ENCODE measurements at regions not wholly inside any gene's neighbourhood (a gene's known extent, or its start where the extent isn't known, plus 50 kb on each side); places are given as distances from the start of the nearest gene placed in this dataset.
"Not testable (repeated sequence)": the region's sequence is repeated elsewhere in the genome, so short reads cannot be mapped to it uniquely, and the experiment has no call there.

DNA sequence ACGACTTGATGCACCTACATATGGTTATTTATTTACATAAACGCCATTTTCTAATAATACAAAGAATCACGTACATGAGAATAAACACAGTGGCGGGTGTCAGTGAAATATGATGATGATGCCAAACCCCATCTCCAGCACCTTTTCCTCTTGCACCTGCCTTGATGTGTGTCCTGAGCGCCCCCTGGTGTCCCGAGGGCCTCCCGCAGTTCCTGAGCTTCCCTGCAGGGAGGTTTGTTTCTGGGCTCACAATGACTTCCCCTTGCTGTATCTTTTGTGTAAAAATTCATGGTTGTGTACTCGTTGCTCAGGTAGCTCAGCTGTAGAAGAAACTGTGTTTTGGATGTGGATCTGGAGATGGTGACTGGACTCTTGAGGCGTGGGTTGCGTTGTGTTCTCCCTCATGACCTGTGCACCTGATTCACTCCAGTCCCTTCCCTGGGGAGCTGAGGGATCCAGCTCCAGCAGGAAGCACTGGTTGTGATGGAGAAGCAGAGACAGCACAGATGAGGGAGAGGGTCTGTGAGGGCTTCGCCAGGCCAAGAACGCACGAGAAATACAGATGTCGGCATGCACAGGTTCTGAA, 1037.8 kb downstream of the TMEM121 start:
- no peak for DNase-seq (ENCODE audit: low read depth, low spot score)

DNA sequence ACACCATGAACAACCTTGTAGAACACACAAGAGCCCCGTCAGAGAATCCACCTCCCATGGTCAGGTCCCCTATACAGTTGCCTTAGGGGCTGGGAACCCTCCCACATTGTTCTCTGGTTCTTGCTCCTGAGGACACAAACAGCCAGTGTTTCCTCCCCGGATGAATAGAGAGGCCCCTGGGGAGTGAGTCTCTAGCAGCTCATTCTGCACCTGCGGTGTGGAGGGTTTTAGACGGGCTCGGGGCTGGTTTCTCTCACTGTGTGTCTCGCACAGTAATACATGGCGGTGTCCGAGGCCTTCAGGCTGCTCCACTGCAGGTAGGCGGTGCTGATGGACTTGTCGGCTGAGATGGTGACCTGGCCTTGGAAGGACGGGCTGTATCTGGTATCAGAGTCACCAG, 1052.1 kb downstream of the TMEM121 start:
- DNase-seq (ENCODE audit: low read depth, low spot score), result no peak

GRCh38 chr14:106579084-106579483, 1052.7 kb downstream of the TMEM121 start:
- no peak for DNase-seq (ENCODE audit: low read depth, low spot score)

DNA sequence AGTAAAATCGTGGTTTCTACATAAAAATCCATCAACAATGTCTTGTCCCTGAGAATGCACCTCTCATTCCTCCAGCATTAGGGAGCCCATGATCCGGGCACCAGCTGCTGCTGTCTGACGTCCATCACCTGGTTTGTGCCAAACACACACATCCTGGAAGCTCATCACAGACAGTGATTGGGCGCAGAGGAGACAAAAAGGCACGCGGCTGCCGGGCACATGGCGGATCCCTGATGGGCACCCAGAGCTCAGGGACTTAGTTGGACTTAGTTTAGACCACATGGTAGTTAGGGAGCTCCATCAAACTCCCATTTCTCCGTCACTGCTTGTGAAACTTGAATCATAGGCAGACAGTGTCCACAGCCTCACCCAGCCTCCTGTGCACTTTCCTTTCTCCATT, 1059.3 kb downstream of the TMEM121 start:
- DNase-seq (ENCODE audit: low read depth, low spot score), result no peak

GRCh38 chr14:106586098-106586704, 1059.8 kb downstream of the TMEM121 start:
- DNase-seq (ENCODE audit: low read depth, low spot score), result no peak

- DNase-seq (ENCODE audit: low read depth, low spot score), result not testable (repeated sequence)
Observed at GRCh38 chr14:106591539-106591938, 1065.2 kb downstream of the TMEM121 start.

DNA sequence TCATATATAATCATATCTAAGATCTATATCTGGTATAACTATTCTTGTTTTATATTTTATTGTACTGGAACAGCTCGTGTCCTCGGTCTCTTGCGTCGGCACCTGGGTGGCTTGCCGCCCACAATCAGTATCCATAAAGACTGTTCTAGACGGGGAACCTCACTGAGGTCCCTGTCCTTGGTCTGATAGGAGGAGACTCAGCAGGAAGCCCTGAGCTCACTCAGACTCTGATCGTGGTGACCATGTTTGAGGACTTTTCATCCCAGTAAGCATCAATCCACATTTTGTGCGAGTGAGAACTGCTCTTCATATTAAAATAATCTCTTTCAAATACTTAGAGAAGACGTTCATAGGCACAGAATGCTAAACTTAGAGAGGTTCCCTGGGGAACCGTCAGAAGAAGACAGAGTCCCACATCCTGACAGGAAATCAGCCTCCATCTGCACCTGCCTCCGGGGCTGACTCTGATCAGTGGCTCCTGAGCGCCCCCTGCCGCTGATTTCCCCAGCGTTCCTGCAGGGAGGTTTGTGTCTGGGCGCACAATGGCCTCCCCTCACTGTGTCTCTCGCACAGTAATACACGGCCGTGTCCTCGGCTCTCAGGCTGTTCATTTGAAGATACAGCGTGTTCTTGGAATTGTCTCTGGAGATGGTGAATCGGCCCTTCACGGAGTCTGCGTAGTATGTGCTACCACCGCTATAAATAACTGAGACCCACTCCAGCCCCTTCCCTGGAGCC, 1065.9 kb downstream of the TMEM121 start:
- DNase-seq (ENCODE audit: low read depth, low spot score), result not testable (repeated sequence)

DNA sequence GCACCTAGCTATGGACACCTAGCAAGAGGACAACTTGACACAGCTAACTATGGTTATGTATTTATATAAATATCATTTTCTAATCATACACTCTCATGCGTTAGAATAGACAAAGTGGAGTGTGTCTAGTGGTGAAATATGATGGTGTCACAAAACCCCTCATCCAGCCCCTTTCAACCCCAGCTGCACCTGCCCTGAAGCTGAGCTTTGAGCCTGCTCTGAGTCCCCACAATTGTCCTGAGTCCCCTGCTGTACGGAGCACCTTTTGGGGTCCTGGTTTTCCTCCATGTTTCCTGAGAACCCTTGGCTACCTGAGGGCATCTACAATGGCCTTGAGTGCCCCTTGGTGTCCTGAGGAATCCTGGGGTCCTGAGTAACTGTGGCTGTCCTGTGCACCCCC, 1072.8 kb downstream of the TMEM121 start:
- DNase-seq (ENCODE audit: low read depth, low spot score), result no peak

GRCh38 chr14:106605548-106606448, 1079.4 kb downstream of the TMEM121 start:
- no peak for DNase-seq (ENCODE audit: low read depth, low spot score)

DNA sequence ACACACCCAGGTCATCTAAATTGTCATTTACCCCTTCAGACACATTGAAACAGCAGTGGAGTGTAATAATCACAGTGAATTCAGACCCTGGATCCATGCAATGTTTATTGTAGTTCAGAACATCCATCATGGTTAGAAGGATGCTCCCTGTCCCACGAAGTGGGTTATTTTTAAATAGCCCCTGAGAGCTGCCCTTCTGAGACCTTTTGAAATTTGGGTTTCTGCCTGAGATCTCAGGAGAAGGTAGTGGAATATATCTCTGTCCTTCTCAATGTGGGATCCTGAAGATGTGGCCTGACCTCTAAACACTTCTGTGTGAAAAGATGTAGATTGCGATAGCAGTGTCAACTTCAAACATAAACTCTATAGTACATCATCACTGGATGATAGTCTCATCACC, 1080.6 kb downstream of the TMEM121 start:
- DNase-seq (ENCODE audit: low read depth, low spot score), result no peak

DNA sequence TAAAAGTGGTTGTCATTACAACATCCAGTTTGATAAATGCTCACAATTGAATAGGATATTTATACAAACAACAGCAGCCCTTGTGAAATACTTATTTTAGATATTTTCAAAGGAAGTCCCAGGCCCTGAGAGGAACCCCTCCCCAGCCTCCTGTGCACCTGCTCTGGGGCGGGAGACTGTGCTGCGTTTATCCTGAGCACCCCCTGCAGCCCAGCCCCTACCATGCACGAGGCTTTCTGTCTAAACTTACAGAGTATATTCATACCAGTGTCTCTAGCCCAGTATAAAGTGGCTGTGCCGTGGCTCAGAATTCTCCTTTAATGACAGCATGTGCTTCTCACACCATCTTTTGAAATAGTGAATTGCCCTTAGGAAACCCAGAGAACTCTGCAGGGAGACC, 1084.3 kb downstream of the TMEM121 start:
- DNase-seq (ENCODE audit: low read depth, low spot score), result no peak

DNA sequence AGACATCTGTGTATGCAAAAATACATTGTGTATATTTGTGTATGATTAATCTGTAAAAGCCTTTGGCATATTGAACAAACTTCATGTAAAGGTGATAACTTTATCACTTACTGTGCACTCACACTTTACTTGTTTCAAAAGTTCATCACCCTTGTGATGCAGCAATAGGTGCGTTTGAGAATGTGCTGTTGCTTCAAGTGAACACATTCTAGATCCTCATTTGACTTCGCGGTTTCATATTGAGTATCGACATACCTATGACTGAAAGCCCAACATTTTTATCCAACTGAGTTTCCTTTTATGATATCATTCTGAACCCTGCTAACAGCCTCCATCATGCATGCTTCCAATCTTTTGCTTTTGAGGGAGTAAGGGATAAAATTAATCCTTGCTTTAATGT, 1086.9 kb downstream of the TMEM121 start:
- DNase-seq (ENCODE audit: low read depth, low spot score), result no peak

- not testable (repeated sequence) for DNase-seq (ENCODE audit: low read depth, low spot score)
Observed at GRCh38 chr14:106618471-106618951, 1092.1 kb downstream of the TMEM121 start.

DNA sequence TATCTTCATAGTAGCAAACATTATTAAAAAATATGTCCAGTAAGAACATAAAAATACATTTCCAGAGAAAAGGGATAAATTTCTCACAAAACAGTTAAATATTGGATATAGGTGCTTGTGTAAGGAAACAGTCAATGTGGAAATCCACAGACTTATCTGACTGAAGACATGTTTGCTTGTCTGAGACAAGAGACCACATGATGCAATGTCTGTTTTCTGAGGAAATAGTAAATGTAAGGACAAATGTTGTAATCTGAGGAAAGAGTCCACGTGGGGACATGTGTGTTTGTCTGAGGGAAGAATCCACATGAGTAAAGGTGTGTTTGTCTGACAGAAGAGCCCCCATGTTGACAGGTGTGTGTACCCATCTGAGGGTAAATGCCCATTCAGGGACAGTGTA, 1093.2 kb downstream of the TMEM121 start:
- no peak for DNase-seq (ENCODE audit: low read depth, low spot score)

DNA sequence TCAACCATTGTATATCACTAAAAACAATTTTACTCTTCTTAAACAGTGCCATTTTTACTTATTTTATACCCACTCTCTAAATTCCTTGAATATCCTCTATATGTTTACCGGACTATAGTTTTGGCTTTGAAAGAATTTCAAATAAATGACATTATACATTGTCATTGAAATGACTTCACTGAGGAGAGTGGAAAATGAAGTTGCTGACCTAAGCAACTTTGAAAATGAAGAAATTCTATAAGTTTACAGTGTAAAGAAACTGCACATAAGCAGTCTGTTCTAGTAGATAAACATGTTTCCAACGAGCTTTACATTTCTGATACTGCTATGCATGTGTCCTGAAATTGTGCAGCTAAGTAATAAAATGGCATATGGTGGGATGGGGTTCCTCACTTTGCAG, 1094.0 kb downstream of the TMEM121 start:
- DNase-seq (ENCODE audit: low read depth, low spot score), result no peak

DNA sequence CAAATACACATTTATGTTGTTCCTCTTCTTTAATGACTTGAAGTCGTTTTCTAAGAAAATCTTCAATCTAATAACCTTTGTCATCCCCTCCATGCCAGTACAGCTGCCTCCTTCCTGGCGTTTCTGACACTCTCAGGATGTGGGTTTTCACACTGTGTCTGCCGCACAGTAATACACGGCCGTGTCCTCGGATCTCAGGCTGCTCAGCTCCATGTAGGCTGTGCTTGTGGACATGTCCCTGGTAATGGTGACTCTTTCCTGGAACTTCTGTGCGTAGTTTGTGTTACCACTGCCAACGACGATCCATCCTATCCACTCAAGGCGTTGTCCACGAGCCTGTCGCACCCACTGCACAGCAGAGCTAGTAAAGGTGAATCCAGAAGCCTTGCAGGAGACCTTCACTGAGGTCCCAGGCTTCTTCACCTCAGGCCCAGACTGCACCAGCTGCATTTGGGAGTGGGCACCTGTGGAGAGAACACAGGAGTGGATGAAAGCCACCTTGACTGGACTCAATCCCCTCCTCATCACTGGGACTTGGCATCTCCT, 1095.9 kb downstream of the TMEM121 start:
- DNase-seq (ENCODE audit: low read depth, low spot score), result no peak

GRCh38 chr14:106625186-106625585, 1098.8 kb downstream of the TMEM121 start:
- DNase-seq (ENCODE audit: low read depth, low spot score), result no peak

DNA sequence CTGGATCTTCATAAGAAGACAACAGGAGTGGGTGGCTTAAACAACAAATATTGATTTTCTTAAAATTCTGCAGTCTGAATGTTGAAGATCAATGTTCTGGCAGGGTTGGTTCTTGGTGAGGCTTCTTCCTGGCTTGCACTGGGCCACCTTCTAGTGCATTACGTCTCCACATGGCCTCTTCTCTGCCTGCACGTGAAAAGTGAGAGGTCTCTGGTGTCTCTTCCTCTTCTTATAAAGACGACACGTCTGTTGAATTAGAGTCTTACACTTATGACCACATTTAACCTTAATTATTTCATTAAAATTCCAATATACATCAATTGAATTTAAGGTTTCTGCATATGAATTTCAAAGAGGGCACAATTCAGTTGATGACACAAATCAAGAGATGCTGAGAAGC, 1100.1 kb downstream of the TMEM121 start:
- not testable (repeated sequence) for DNase-seq (ENCODE audit: low read depth, low spot score)

DNA sequence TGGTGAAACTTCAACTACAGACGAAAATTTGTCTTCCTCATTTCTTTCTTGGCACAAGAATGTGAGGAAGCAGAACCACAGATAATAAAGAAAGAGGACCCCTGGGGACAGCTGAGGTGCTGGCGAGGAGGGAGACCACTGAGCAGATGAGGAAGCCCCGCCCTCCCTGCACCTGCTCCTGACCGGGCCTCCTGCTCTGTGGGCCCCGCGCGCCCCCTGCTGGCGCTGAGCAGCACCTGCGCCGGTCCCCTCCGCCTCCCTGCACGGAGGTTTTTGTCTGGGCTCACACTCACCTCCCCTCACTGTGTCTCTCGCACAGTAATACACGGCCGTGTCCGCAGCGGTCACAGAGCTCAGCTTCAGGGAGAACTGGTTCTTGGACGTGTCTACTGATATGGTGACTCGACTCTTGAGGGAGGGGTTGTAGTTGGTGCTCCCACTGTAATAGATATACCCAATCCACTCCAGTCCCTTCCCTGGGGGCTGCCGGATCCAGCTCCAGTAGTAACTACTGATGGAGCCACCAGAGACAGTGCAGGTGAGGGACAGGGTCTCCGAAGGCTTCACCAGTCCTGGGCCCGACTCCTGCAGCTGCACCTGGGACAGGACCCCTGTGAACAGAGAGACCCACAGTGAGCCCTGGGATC, 1100.7 kb downstream of the TMEM121 start:
- not testable (repeated sequence) for DNase-seq (ENCODE audit: low read depth, low spot score)

GRCh38 chr14:106631879-106632278, 1105.5 kb downstream of the TMEM121 start:
- no peak for DNase-seq (ENCODE audit: low read depth, low spot score)

GRCh38 chr14:106633721-106634120, 1107.3 kb downstream of the TMEM121 start:
- DNase-seq (ENCODE audit: low read depth, low spot score), result no peak

All from iPS DF 19.7 (cell line).